H1 (cell line): ENCODE measurements at regions not wholly inside any gene's neighbourhood (a gene's known extent, or its start where the extent isn't known, plus 50 kb on each side); places are given as distances from the start of the nearest gene placed in this dataset.

Experiments
- CHD7 ChIP-seq: fragments of 300-600 bp; sonication (generic); IDR thresholded peaks from 2 replicates; pipeline ENCODE4 v1.7.1; 2012; ENCODE audit warnings: low read length, moderate library complexity, mild to moderate bottlenecking, inconsistent platforms; ENCODE audit not compliant: insufficient replicate concordance
- HDAC2 ChIP-seq, 2 experiments: fragments of 300-600 bp in 1 of 2; sonication (generic) in 1 of 2; IDR thresholded peaks; 2 replicates each; pipeline ENCODE4 v1.6.1; 2011 to 2012; ENCODE audit warnings: low read depth in 2 of 2, low read length in 2 of 2, mild to moderate bottlenecking in 2 of 2, moderate library complexity in 2 of 2, borderline replicate concordance in 1 of 2, inconsistent platforms in 1 of 2
- NANOG ChIP-seq: IDR thresholded peaks from 2 replicates; pipeline ENCODE4 v1.6.1; 2011; ENCODE audit warnings: low read length, low read depth, mild to moderate bottlenecking, inconsistent platforms; ENCODE audit not compliant: insufficient read depth, poor library complexity, severe bottlenecking

GRCh38 chr15:81752546-81752942 is 293.3 kb downstream of the MEX3B start (continued):
- TF ChIP-seq HDAC2 (IDR thresholded peaks at IDR 0.05; ENCODE audit: borderline replicate concordance in 1 of 2, low read depth in 2 of 2, low read length in 2 of 2) = no peak
- no peak for TF ChIP-seq CHD7
- no peak for TF ChIP-seq NANOG
